ENCODE measurements at regions not wholly inside any gene's neighbourhood (a gene's known extent, or its start where the extent isn't known, plus 50 kb on each side); places are given as distances from the start of the nearest gene placed in this dataset.

GRCh38 chr1:239307886-239308285, 78.5 kb upstream of the CHRM3 start:
- no peaks in the 10 kb centered on the region for H3K79me2 ChIP-seq (ENCODE audit: insufficient read depth, low read length)
- no peaks in the 10 kb centered on the region for H3K9me3 ChIP-seq (ENCODE audit: insufficient read depth, low read depth, low read length)
- H3K4me3 ChIP-seq (ENCODE audit: insufficient read depth, low read depth, low read length) = no peak overlapping the region
- no peaks in the 10 kb centered on the region for H3K27me3 Mint-ChIP-seq (ENCODE audit: low read depth, unreplicated experiment)
- H4K20me1 ChIP-seq (ENCODE audit: insufficient read depth, low read length) = no peaks in the 10 kb centered on the region
- H3K27ac ChIP-seq (ENCODE audit: low read depth, low read length) = no peak overlapping the region
- no peaks in the 10 kb centered on the region for H3K36me3 Mint-ChIP-seq (ENCODE audit: low read depth, unreplicated experiment)
- DNase-seq (ENCODE audit: low read depth) (no peak), FAIRE-seq (no peak)
- H3K4me1 ChIP-seq (ENCODE audit: insufficient read depth, low read length) = no peaks in the 10 kb centered on the region
- H3K27ac Mint-ChIP-seq (ENCODE audit: unreplicated experiment) = no peak overlapping the region
- no peak overlapping the region for H3K9ac ChIP-seq (ENCODE audit: low read length)
- TF ChIP-seq EZH2 (IDR thresholded peaks at IDR 0.05; ENCODE audit: insufficient read depth, low read length) (no peak), CTCF (IDR thresholded peaks at IDR 0.05; ENCODE audit: insufficient read depth, low read depth, low read length) (no peak)
- H3K4me3 Mint-ChIP-seq (ENCODE audit: unreplicated experiment) = no peak overlapping the region
- no peak overlapping the region for H3K4me2 ChIP-seq (ENCODE audit: low read length)
- H2AFZ ChIP-seq (ENCODE audit: low read depth, low read length) = no peak overlapping the region
- H3K9me3 Mint-ChIP-seq (ENCODE audit: unreplicated experiment) = no peaks in the 10 kb centered on the region
- H3K27me3 ChIP-seq (ENCODE audit: insufficient read depth, low read length) = no peaks in the 10 kb centered on the region
- H3K4me1 Mint-ChIP-seq (ENCODE audit: low read depth, unreplicated experiment) = no peaks in the 10 kb centered on the region
- H3K36me3 ChIP-seq (ENCODE audit: insufficient read depth, low read length) = no peaks in the 10 kb centered on the region

- no peaks in the 10 kb centered on the region for H3K27me3 Mint-ChIP-seq (ENCODE audit: low read depth, unreplicated experiment)
- H4K20me1 ChIP-seq (ENCODE audit: insufficient read depth, low read length) = no peaks in the 10 kb centered on the region
- DNase-seq (ENCODE audit: low read depth) = no peak
- H3K27ac ChIP-seq (ENCODE audit: low read depth, low read length) = no peak overlapping the region
- H3K4me1 ChIP-seq (ENCODE audit: insufficient read depth, low read length) = no peaks in the 10 kb centered on the region
- no peaks in the 10 kb centered on the region for H3K36me3 ChIP-seq (ENCODE audit: insufficient read depth, low read length)
- no peak overlapping the region for H3K4me3 ChIP-seq (ENCODE audit: insufficient read depth, low read depth, low read length)
- H3K4me2 ChIP-seq (ENCODE audit: low read length) = no peak overlapping the region
- H3K27me3 ChIP-seq (ENCODE audit: insufficient read depth, low read length) = no peaks in the 10 kb centered on the region
- H3K9ac ChIP-seq (ENCODE audit: low read length) = no peak overlapping the region
- H2AFZ ChIP-seq (ENCODE audit: low read depth, low read length) = no peak overlapping the region
- H3K79me2 ChIP-seq (ENCODE audit: insufficient read depth, low read length) = no peaks in the 10 kb centered on the region
- no peak overlapping the region for H3K4me3 Mint-ChIP-seq (ENCODE audit: unreplicated experiment)
- H3K9me3 Mint-ChIP-seq (ENCODE audit: unreplicated experiment) = peaks cover 3% of the 10 kb centered on the region
- no peak for FAIRE-seq
- H3K9me3 ChIP-seq (ENCODE audit: insufficient read depth, low read depth, low read length) = no peaks in the 10 kb centered on the region
- TF ChIP-seq CTCF (IDR thresholded peaks at IDR 0.05; ENCODE audit: insufficient read depth, low read depth, low read length) = no peak
- TF ChIP-seq EZH2 (IDR thresholded peaks at IDR 0.05; ENCODE audit: insufficient read depth, low read length) = no peak
- no peaks in the 10 kb centered on the region for H3K4me1 Mint-ChIP-seq (ENCODE audit: low read depth, unreplicated experiment)
- no peaks in the 10 kb centered on the region for H3K36me3 Mint-ChIP-seq (ENCODE audit: low read depth, unreplicated experiment)
- no peak overlapping the region for H3K27ac Mint-ChIP-seq (ENCODE audit: unreplicated experiment)
Measured at GRCh38 chr1:239306426-239306825, 79.9 kb upstream of the CHRM3 start.

GRCh38 chr1:239303289-239303688, 83.1 kb upstream of the CHRM3 start:
- H3K27ac ChIP-seq (ENCODE audit: low read depth, low read length) = no peak overlapping the region
- no peak overlapping the region for H2AFZ ChIP-seq (ENCODE audit: low read depth, low read length)
- no peaks in the 10 kb centered on the region for H3K36me3 ChIP-seq (ENCODE audit: insufficient read depth, low read length)
- H3K4me1 ChIP-seq (ENCODE audit: insufficient read depth, low read length) = no peaks in the 10 kb centered on the region
- no peak overlapping the region for H3K9ac ChIP-seq (ENCODE audit: low read length)
- DNase-seq (ENCODE audit: low read depth) (no peak), FAIRE-seq (no peak)
- H3K4me3 ChIP-seq (ENCODE audit: insufficient read depth, low read depth, low read length) = no peak overlapping the region
- no peak overlapping the region for H3K4me3 Mint-ChIP-seq (ENCODE audit: unreplicated experiment)
- H3K27me3 Mint-ChIP-seq (ENCODE audit: low read depth, unreplicated experiment) = no peaks in the 10 kb centered on the region
- H3K27me3 ChIP-seq (ENCODE audit: insufficient read depth, low read length) = no peaks in the 10 kb centered on the region
- no peaks in the 10 kb centered on the region for H4K20me1 ChIP-seq (ENCODE audit: insufficient read depth, low read length)
- no peaks in the 10 kb centered on the region for H3K36me3 Mint-ChIP-seq (ENCODE audit: low read depth, unreplicated experiment)
- no peak overlapping the region for H3K27ac Mint-ChIP-seq (ENCODE audit: unreplicated experiment)
- TF ChIP-seq EZH2 (IDR thresholded peaks at IDR 0.05; ENCODE audit: insufficient read depth, low read length) = no peak
- no peak for TF ChIP-seq CTCF (IDR thresholded peaks at IDR 0.05; ENCODE audit: insufficient read depth, low read depth, low read length)
- no peaks in the 10 kb centered on the region for H3K9me3 ChIP-seq (ENCODE audit: insufficient read depth, low read depth, low read length)
- H3K4me1 Mint-ChIP-seq (ENCODE audit: low read depth, unreplicated experiment) = no peaks in the 10 kb centered on the region
- H3K9me3 Mint-ChIP-seq (ENCODE audit: unreplicated experiment) = peaks cover 3% of the 10 kb centered on the region
- H3K4me2 ChIP-seq (ENCODE audit: low read length) = no peak overlapping the region
- no peaks in the 10 kb centered on the region for H3K79me2 ChIP-seq (ENCODE audit: insufficient read depth, low read length)

Data from astrocyte (in vitro differentiated cells and primary cell).